MM.1S (cell line): ENCODE measurements at regions not wholly inside any gene's neighbourhood (a gene's known extent, or its start where the extent isn't known, plus 50 kb on each side); places are given as distances from the start of the nearest gene placed in this dataset.

ENCODE experiments used
- DNase-seq: peaks from one replicate; pipeline ENCODE4 v3.0.0-alpha.2; 2015
- H2AFZ ChIP-seq: fragments of 300-600 bp; sonication (generic); 2 replicates; pipeline ENCODE4 v1.6.0; 2016; ENCODE audit warnings: antibody characterized with exemption, low read length
- H3F3A ChIP-seq: fragments of 300-600 bp; sonication (generic); 2 replicates; pipeline ENCODE4 v1.6.1; 2016; ENCODE audit warnings: mild to moderate bottlenecking, antibody characterized with exemption, low read length, moderate library complexity, mixed read lengths; ENCODE audit not compliant: insufficient read depth
- H3K27ac ChIP-seq: fragments of 300-600 bp; sonication (generic); 2 replicates; pipeline ENCODE4 v1.5.1; 2016; ENCODE audit warnings: mild to moderate bottlenecking, low read length
- H3K27me3 ChIP-seq: fragments of 300-600 bp; sonication (generic); replicated peaks from 2 replicates; pipeline ENCODE4 v1.6.0; 2016; ENCODE audit warnings: low read length; ENCODE audit not compliant: insufficient read depth
- H3K36me3 ChIP-seq: fragments of 300-600 bp; sonication (generic); replicated peaks from 2 replicates; pipeline ENCODE4 v1.6.1; 2016; ENCODE audit warnings: mild to moderate bottlenecking, low read length, mixed read lengths; ENCODE audit not compliant: insufficient read depth
- H3K4me1 ChIP-seq: fragments of 300-600 bp; sonication (generic); 2 replicates; pipeline ENCODE4 v1.6.1; 2016; ENCODE audit warnings: low read length, mixed read lengths
- H3K4me2 ChIP-seq: fragments of 300-600 bp; sonication (generic); 2 replicates; pipeline ENCODE4 v1.6.0; 2016; ENCODE audit warnings: low read depth, low read length
- H3K4me3 ChIP-seq: fragments of 300-600 bp; sonication (generic); 2 replicates; pipeline ENCODE4 v1.5.1; 2016; ENCODE audit warnings: low read length, mixed read lengths
- H3K79me2 ChIP-seq: fragments of 300-600 bp; sonication (generic); 2 replicates; pipeline ENCODE4 v1.6.1; 2016; ENCODE audit warnings: mixed run types, low read length, mixed read lengths
- H3K9ac ChIP-seq: fragments of 300-600 bp; sonication (generic); 2 replicates; pipeline ENCODE4 v1.6.1; 2016; ENCODE audit warnings: low read length, mixed read lengths
- H3K9me2 ChIP-seq: fragments of 300-600 bp; sonication (generic); replicated peaks from 2 replicates; pipeline ENCODE4 v1.6.1; 2016; ENCODE audit warnings: mild to moderate bottlenecking, low read length, mixed read lengths; ENCODE audit not compliant: insufficient read depth
- H3K9me3 ChIP-seq: fragments of 300-600 bp; sonication (generic); replicated peaks from 2 replicates; pipeline ENCODE4 v1.6.1; 2016; ENCODE audit warnings: mild to moderate bottlenecking, low read length, mixed read lengths; ENCODE audit not compliant: insufficient read depth
- H4K20me1 ChIP-seq: fragments of 300-600 bp; sonication (generic); 2 replicates; pipeline ENCODE4 v1.6.1; 2016; ENCODE audit warnings: mild to moderate bottlenecking, low read length, moderate library complexity, mixed read lengths; ENCODE audit not compliant: insufficient read depth
- EZH2 ChIP-seq: fragments of 300-600 bp; sonication (generic); optimal IDR thresholded peaks from 2 replicates; pipeline ENCODE3; 2017; ENCODE audit warnings: low read depth, mild to moderate bottlenecking, antibody characterized with exemption, low read length, mixed read lengths
- EZH2phosphoT487 ChIP-seq: fragments of 300-600 bp; sonication (generic); IDR thresholded peaks from 2 replicates; pipeline ENCODE4 v1.6.1; 2018; ENCODE audit warnings: antibody characterized with exemption, low read length
- TF ChIP-seq, protein P1 (sequence below): fragments of 300-600 bp; sonication (generic); IDR thresholded peaks from 2 replicates; pipeline ENCODE4 v1.5.1; 2016; ENCODE audit warnings: antibody characterized with exemption, low read length, mixed read lengths

DNA sequence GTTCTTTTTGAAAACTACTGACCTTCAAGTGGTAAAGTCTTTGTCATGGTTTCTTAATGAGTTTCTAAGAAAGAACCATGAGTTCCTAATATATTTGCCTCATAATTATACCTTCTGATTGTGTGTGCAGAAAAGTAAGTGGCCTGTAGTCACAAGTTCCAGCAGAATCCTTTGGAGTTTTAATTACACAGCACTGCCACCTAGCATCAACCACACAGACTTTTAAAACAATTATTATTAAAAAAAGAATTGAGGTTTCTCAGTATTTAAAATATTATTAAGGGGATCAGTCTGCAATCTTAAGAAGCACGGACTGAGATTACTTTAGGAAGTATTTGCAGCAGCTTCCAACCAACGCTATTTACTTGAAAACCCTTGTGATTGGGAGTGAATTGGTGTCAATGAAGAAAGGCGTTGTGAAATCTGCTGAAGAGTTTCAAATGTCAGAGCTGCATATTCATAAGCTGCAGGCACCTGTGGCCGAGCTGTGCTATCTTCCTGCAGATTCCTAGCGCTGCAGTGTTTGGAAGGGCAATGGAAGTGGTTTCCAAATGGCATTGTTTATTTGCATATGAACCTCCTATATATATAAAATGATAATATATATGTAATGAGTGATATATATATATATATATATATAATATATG lies 1074.2 kb upstream of the WWC1 start:
- H3K4me2 ChIP-seq = no peak overlapping the region
- DNase-seq = no peak
- H3K9me3 ChIP-seq = no peaks in the 10 kb centered on the region
- H3K27ac ChIP-seq = no peak overlapping the region
- H3K27me3 ChIP-seq = no peaks in the 10 kb centered on the region
- no peak overlapping the region for H3K9ac ChIP-seq
- H4K20me1 ChIP-seq = no peaks in the 10 kb centered on the region
- no peaks in the 10 kb centered on the region for H3F3A ChIP-seq
- H3K36me3 ChIP-seq = no peaks in the 10 kb centered on the region
- H3K79me2 ChIP-seq = no peaks in the 10 kb centered on the region
- TF ChIP-seq, protein P1, sequence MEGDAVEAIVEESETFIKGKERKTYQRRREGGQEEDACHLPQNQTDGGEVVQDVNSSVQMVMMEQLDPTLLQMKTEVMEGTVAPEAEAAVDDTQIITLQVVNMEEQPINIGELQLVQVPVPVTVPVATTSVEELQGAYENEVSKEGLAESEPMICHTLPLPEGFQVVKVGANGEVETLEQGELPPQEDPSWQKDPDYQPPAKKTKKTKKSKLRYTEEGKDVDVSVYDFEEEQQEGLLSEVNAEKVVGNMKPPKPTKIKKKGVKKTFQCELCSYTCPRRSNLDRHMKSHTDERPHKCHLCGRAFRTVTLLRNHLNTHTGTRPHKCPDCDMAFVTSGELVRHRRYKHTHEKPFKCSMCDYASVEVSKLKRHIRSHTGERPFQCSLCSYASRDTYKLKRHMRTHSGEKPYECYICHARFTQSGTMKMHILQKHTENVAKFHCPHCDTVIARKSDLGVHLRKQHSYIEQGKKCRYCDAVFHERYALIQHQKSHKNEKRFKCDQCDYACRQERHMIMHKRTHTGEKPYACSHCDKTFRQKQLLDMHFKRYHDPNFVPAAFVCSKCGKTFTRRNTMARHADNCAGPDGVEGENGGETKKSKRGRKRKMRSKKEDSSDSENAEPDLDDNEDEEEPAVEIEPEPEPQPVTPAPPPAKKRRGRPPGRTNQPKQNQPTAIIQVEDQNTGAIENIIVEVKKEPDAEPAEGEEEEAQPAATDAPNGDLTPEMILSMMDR = no peak
- TF ChIP-seq EZH2phosphoT487 = no peak
- TF ChIP-seq EZH2 = no peak
- H3K4me1 ChIP-seq = no peaks in the 10 kb centered on the region
- H3K4me3 ChIP-seq = no peak overlapping the region
- H3K9me2 ChIP-seq = no peaks in the 10 kb centered on the region
- no peak overlapping the region for H2AFZ ChIP-seq

DNA sequence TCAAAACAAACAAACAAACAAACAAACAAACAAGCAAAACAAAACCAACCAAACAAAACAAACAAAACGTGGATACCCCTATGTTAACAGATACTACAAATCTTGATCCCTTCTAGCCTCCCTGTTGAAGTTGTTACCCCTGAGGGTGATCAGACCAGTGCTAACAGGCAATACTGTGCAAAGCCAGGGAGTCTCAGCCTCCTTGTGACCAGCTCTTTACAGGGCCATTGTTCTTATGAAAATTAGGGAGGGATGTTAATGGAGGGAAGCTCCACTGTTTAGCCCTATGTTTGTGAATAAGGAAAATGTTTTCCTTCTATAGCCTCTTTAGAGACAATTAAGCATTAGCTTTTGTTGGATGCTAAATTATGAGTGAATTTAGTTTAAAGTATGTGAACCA lies 1072.1 kb upstream of the WWC1 start:
- Histone ChIP-seq H3K27me3 (no peaks in the 10 kb centered on the region), H3K4me2 (no peak overlapping the region), H3K27ac (no peak overlapping the region), H4K20me1 (no peaks in the 10 kb centered on the region), H3K9me3 (no peaks in the 10 kb centered on the region), H3K79me2 (no peaks in the 10 kb centered on the region), H3K4me3 (no peak overlapping the region), H3K4me1 (no peaks in the 10 kb centered on the region), H3K9ac (no peak overlapping the region), H3K9me2 (no peaks in the 10 kb centered on the region), H3F3A (no peaks in the 10 kb centered on the region), H3K36me3 (no peaks in the 10 kb centered on the region), H2AFZ (no peak overlapping the region)
- TF ChIP-seq, protein P1 = no peak
- no peak for TF ChIP-seq EZH2phosphoT487
- no peak for TF ChIP-seq EZH2
- DNase-seq = no peak

DNA sequence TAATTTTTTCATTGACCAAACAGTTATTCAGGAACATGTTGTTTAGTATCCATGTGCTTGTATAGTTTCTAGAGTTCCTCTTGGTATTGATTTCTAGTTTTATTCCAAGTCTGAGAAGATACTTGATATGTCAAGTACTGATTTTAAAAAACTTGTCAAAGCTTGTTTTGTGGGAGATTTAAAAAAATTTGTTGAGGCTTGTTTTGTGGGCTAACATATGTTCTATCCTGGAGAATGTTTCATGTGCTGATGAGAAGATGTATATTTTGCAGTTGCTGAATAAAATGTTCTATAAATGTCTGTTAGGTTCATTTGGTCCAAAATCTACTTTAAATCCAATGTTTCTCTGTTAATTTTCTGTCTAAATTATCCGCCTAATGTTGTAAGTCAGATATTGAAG lies 1065.1 kb upstream of the WWC1 start:
- H3K4me1 ChIP-seq = no peaks in the 10 kb centered on the region
- no peaks in the 10 kb centered on the region for H3K79me2 ChIP-seq
- no peak for DNase-seq
- H3K27ac ChIP-seq = no peak overlapping the region
- TF ChIP-seq, protein P1 = no peak
- no peak for TF ChIP-seq EZH2phosphoT487
- TF ChIP-seq EZH2 = no peak
- H3K9ac ChIP-seq = no peak overlapping the region
- H2AFZ ChIP-seq = no peak overlapping the region
- H3K4me3 ChIP-seq = no peak overlapping the region
- H4K20me1 ChIP-seq = no peaks in the 10 kb centered on the region
- H3K9me3 ChIP-seq = no peaks in the 10 kb centered on the region
- no peaks in the 10 kb centered on the region for H3F3A ChIP-seq
- H3K4me2 ChIP-seq = no peak overlapping the region
- H3K36me3 ChIP-seq = no peaks in the 10 kb centered on the region
- no peaks in the 10 kb centered on the region for H3K27me3 ChIP-seq
- H3K9me2 ChIP-seq = no peaks in the 10 kb centered on the region
